GM19395 (cell line): ENCODE measurements at regions not wholly inside any gene's neighbourhood (a gene's known extent, or its start where the extent isn't known, plus 50 kb on each side); places are given as distances from the start of the nearest gene placed in this dataset.

ENCODE experiments used
- ATAC-seq: cut with Tn5 transposase; IDR thresholded peaks from one replicate; pipeline ENCODE4 v1.9.1; 2021; ENCODE audit warnings: mild to moderate bottlenecking, moderate library complexity; ENCODE audit not compliant: unreplicated experiment

- ATAC-seq = no peak
Measured at GRCh38 chr10:128936392-128936791, 530.6 kb upstream of the MGMT start.

DNA sequence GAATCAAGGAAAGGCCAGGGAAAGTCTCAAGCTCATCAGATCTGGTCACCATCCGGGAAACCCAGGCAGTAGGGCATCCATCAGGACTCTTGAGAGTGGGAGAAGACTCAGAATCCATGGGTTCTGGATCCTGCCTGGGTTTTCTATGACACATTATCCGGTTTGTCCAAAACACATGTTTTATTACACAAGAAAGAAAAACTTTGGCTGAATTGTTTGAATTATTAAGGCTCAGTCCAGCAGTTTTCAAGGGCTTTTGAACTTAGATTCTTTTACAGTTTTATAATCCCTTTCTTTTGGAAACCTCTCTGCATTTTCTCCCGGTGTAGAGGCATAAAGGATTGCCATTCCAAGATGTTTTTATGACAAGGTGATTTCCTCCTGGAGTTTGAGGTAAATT, 528.5 kb upstream of the MGMT start:
- no peak for ATAC-seq

GRCh38 chr10:128940081-128940480, 527.0 kb upstream of the MGMT start:
- no peak for ATAC-seq

GRCh38 chr10:128943111-128943510, 523.9 kb upstream of the MGMT start:
- no peak for ATAC-seq

GRCh38 chr10:128945398-128945797, 521.6 kb upstream of the MGMT start:
- ATAC-seq = no peak

GRCh38 chr10:128950159-128950915, 516.7 kb upstream of the MGMT start:
- no peak for ATAC-seq

GRCh38 chr10:128950916-128951275, 516.1 kb upstream of the MGMT start:
- no peak for ATAC-seq

GRCh38 chr10:128952856-128953255, 514.2 kb upstream of the MGMT start:
- no peak for ATAC-seq

GRCh38 chr10:128956149-128956548, 510.9 kb upstream of the MGMT start:
- no peak for ATAC-seq

- ATAC-seq = no peak
Measured at GRCh38 chr10:128957221-128957620, 509.8 kb upstream of the MGMT start.

DNA sequence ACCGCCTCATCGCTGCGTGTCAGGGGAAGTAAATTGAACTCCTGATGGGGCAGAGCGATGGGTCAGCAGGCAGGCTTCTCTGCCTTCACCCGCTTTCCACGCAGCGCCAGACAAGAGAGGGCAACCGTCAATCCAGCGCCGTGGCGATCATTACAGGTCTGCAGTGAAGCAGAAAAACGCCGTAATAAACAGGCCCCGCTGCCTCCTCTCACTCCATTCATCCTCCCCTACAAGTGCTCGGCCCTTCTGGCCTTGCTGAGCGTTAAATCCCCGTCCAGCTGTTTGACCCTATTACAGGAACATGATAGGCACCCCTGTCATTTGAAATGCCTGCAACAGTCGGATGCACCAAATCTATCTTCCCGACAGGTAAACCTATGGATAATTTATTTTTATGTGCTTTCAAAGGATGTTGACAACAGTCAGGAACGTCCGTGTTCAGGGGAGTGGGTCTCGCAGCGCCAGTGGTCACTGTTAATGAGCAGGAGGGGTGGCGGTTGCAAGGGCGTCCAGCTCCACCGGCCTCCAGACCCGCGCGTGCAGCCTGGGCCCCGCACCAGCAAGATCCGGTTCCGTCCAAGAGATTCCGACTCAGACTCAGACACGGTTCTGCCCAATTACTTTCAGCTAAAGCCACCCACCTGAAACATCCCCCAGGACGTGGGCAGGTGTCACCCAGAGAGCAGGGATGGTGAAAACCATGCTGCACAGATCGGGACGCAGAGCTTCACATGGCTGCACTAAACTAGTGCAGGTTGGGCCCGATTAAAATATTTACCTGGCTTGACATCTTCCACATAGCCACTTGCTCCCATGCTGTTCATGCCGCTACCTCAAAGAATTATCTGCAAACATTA, 508.0 kb upstream of the MGMT start:
- no peak for ATAC-seq

- no peak for ATAC-seq
Measured at GRCh38 chr10:128959746-128960145, 507.3 kb upstream of the MGMT start.

DNA sequence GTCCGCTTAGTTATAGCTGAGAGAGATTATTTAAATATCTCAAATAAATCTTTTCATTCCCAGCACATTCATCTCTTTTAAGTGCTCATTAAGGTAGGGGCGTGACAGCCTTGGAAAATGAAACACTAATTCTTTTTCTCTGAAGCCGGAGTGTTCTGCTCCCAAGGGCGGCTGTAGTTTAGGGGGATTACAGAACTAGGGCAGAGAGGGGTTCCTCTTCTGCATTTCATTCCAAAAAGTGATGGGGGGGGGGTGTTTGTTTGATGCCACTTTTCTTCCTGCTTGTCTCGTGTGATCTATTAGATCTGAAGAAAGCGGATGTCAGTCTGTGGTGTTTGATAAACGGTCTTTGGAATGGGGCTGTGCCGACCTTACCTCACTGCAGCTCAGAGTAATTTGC, 506.5 kb upstream of the MGMT start:
- no peak for ATAC-seq

DNA sequence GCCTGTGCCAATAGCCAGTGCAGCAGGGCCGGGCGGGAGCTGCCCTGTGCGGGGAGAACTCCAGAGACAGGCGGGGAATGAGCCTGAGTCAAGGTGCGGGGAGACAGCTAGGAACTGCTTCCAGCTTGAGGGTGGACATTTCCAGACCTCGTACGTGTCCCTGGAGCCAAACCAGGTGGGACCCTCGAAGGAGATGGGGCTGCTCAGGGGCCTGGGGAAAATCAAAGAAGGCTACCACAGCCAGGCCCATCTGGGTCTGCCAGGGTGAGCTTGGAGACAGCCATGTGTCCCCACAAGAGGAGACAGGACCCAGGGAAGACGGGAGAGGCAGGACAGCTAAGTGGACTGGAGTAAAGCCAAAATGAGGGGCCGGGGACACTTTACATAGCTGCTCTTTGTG, 504.9 kb upstream of the MGMT start:
- ATAC-seq = no peak

GRCh38 chr10:128963211-128964099, 503.6 kb upstream of the MGMT start:
- ATAC-seq = no peak

DNA sequence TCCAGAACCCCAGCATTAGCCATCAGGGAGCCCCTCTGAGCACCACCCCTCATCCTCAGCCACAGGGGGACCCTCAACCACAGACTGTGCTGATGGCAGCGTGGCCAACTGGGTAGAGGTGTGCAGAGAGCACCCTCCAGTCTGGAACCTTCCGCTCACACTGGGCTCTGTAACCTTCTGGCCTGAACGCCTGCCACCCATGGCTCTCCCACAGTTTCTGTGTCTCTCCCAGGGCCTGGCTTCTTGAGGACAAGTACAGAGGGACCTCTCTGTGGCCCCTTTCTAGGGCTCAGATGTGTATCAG, 503.0 kb upstream of the MGMT start:
- ATAC-seq = no peak

GRCh38 chr10:128967980-128968756, 498.9 kb upstream of the MGMT start:
- ATAC-seq = no peak

DNA sequence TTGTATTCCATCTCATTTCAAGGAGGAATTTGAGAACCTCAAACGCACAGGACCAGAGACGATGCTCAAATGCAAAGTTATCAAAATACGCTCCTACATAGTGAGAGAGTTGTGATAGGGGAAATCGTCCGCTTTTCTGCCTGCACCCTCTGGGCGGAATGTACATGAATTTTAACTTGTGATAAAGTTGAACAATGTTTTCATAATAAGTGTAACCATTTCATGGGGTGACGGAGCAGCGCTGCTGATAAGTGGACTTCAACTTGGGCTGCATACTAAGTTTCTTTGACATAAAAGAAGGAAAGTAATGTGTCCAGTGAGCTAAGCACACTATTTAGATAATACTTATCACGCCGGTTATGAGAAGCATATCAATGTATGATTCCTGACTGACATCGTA, 497.5 kb upstream of the MGMT start:
- ATAC-seq = no peak

DNA sequence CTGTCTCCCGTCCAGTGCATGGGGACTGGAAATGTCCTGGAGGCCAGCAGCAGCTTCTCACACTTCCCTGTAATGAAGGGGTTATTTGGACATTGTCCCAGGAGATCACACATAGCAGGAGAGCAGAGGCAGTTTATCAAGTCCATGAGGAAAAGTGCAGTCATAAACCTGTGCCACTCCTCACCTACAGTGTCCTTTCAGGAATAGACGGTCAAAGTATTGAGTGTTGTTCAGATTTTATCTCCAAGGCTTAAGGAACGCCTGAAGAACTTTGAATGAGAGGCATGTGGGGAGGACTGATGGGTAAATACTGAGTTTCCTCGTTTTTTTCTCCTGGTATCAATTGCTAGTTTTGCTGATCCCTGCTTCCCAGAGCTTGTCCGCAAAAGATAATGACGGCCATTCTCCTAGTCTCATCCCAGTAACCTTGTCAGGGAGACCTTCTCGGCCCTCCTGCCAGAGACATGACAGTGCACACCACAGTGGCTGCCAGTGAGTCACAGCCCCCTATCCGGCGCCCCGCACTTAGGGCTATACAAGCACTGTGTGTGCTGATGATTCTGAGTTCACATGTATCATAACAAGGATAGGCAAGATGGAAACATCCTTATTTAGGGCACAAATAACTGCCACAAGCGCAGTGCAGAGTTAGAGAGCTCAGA, 495.5 kb upstream of the MGMT start:
- no peak for ATAC-seq

GRCh38 chr10:128972036-128972405, 495.0 kb upstream of the MGMT start:
- no peak for ATAC-seq
